ENCODE measurements at regions not wholly inside any gene's neighbourhood (a gene's known extent, or its start where the extent isn't known, plus 50 kb on each side); places are given as distances from the start of the nearest gene placed in this dataset.
A peak's percentile ranks its signal among the peaks of the same experiment; 100 is the strongest.

- peak; percentile 63 for DNase-seq
These were observed 133.9 kb downstream of the FANCF start for GRCh38 chr11:22491555-22492225.

DNA sequence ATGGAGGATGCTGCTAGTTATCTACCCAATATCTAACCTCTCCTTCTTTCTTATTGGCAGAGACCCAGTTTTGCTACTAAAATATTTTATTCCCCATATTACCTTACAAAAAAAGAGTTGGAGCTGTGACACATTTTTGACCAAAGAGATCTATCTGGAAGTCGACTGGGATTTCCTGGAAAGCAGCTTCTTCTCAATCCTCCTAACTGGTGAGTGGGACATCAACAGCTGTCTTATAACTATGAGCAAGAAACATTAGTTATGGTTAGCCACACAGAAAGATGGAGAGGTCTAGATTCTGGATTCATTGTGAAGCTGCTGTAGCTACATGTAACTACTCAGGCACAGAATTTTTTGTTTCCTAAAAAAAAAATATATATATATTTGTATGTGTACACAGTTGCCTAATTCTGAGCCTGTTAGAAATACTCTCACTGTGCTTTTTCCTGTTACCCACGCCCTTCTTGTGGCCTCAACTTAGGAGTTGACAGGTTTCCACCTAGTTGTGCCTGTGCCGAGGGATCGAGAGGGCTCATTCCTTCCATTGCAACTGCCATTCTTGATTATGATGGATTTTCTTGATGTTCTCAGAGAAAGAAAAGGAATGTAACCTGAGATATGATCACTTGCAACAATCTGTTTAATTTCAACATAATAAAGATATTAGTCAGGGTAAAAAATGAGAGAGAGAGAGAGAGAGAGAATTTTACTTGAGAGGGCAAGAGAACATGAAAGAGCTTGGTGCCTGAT lies 142.0 kb downstream of the SLC17A6 start:
- DNase-seq, result no peak

- no peak for DNase-seq
These were observed 141.0 kb downstream of the SLC17A6 start for GRCh38 chr11:22479208-22479607.

DNA sequence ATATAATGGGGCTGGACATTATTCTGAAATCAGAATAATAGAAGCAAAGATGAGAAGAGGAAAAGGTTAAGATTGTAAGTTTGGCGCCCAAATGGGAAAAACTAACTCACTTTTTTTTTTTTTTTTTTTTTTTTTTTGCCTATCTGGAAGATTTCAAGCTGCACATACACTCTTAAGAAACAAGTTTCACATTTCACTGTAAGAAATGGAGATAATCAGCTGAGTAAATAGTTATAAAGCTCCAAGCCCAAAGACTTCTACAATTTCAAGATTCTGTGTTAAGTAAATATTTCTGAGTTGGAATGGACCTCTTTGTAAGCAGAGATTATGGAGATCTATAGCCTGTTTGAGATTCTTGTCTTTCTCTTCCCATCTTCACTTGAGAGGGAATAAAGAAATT lies 140.0 kb downstream of the SLC17A6 start:
- DNase-seq, result no peak

- no peak for DNase-seq
These were observed 139.1 kb downstream of the SLC17A6 start for GRCh38 chr11:22477312-22477711.

GRCh38 chr11:22476589-22476988 lies 138.4 kb downstream of the SLC17A6 start:
- no peak for DNase-seq

DNA sequence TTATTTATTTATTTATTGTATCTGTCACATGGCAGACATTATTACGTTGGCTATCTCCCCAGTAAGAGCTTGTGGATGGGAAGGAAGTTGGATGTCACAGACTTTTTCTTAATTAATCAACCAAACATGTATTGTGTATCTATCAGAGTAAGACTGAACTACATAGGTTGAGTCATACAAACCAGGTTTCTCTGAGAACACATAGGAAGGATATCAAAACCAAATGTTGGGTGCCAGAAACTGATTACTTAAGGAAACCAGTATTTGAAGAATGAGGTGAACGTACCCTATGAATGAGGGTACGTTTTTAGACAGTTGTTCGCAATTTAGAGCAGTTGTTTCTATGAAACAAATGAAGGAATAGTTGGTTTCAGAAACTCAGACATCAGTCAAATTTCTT lies 136.4 kb downstream of the SLC17A6 start:
- DNase-seq, result no peak

GRCh38 chr11:22473586-22473985 lies 135.4 kb downstream of the SLC17A6 start:
- DNase-seq, result no peak

DNA sequence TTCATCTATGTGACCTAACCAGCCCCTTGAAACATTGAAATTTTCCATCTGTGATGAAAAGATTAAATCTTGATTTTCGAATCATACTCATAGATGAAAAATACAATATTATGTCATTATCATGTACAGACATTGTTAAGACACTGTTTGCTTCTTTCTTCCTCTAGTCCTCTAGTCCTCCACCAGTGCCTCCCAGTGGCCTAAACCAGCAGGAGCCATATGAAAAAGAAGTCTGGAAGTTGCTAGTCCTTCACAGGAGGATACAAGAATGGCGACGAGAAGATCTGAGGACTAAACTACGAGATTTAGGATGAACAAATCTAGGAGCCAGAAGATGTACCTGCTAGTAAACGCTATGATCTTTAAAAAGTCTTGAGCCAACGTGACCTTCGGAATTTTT lies 134.1 kb downstream of the SLC17A6 start:
- no peak for DNase-seq

- no peak for DNase-seq
These were observed 133.2 kb downstream of the SLC17A6 start for GRCh38 chr11:22471385-22471784.

GRCh38 chr11:22467741-22468140 lies 129.6 kb downstream of the SLC17A6 start:
- no peak for DNase-seq

DNA sequence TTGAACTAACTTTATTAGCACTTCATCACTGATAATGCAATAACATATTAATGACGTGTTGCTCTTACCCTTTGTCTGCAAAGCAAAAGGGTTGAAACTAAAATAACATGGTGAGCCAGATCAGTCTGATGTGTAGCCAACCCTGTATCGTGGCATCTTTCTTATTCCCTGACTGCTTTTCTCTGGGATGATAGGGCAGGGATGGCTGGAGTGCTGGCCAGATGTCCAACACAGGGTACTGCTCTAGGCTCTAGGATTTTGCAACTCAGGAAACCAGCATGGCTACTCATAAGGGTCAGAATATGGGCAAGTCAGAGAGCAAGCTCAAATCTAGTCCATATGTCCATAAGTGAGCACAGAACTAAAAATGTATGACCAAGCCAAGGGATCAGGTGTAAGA lies 129.1 kb downstream of the SLC17A6 start:
- DNase-seq, result no peak

- no peak for DNase-seq
These were observed 128.6 kb downstream of the SLC17A6 start for GRCh38 chr11:22466809-22467208.

- no peak for DNase-seq
These were observed 128.2 kb downstream of the SLC17A6 start for GRCh38 chr11:22466351-22466750.

GRCh38 chr11:22465620-22466019 lies 127.4 kb downstream of the SLC17A6 start:
- no peak for DNase-seq

DNA sequence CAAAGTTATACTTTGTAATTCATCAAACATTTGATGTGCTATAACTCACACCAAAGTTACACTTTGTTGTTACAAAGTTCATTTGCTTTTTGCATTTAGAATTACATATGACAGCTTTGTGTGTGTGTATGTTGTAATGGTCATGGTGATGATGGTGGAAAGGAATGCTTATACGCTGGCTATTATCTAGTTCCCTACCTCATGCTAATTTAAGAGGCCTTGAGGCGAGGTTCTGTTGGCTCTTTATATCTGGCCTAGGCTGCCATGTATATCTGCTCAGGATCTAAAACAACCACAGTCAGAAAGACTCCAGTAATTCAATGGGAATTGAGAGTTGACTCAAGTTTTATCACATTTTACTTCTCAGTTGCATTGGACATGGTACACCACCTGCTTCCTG lies 123.4 kb downstream of the SLC17A6 start:
- DNase-seq, result no peak

DNA sequence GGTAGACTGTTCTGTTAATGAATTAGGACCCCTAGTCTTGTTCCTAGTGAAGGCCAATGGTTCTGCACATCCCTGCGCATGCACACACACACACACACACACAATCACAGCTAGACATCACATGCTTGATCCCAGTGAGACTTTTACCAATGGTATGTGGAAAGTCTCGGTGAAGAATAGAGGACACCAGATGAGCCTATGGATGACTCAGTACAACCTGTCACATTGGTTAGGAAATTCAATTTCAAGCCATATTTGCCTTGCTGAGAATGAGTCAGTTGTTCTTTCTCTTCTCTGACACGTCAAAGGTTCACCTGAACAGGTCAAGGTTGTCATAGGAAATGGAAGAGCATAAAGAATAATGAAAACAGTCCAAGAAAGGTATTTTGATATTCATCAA lies 122.0 kb downstream of the SLC17A6 start:
- DNase-seq, result no peak

GRCh38 chr11:22459048-22459447 lies 120.9 kb downstream of the SLC17A6 start:
- DNase-seq, result no peak

GRCh38 chr11:22458161-22458560 lies 120.0 kb downstream of the SLC17A6 start:
- peak; percentile 80 for DNase-seq

GRCh38 chr11:22456993-22457762 lies 119.0 kb downstream of the SLC17A6 start:
- no peak for DNase-seq

DNA sequence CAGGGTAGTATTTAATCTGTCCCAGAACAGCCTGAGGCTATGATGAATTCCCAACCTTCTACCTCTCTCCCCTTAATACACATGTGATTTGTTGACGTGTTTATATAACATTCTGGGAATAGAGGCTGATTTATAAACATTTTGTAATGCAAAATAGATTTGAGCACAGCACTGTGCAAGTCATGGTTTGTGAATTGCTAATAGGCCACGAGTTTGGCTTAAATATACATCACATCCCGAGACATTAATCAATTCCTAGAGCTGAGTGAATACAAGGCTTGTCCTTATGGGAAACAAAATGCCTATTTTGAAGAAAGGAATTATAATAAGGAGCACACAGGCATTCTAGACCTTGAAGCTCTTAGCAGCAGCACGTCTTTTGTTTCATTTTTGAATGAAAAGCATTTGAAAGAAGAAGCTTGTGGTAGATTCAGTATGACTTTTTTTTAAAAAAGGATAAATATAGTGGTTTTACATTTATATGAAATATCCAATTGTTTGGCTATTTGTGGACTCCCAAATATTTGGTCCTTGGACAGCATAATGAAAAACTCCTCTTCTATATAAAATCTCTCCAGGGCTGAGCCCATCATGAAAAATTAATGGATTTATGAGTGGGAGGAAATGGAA lies 116.4 kb downstream of the SLC17A6 start:
- DNase-seq, result peak; percentile 72

- no peak for DNase-seq
These were observed 111.3 kb downstream of the SLC17A6 start for GRCh38 chr11:22449441-22449840.

DNA sequence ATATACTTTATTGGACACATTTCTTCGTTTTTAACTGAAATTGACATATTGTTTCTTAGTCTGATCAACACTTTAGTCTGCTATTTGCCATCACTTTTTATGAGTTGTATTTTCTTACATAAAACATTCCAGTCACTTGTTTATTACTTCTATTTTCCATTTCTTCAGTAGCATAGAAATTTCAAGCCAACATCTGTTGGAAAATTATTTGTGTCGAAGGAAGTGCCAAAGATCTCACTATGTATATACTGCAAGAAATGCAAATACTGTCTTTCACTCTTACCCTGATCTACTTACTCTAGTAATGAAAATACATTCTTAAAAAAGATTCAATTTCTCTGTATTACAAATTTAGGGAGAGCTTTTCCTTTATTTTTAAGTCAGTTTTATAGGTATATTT lies 105.9 kb downstream of the SLC17A6 start:
- no peak for DNase-seq

Data from NCI-H2227 treated with DMSO at 0.1 percent for 48 hours (cell line).